ENCODE measurements at regions not wholly inside any gene's neighbourhood (a gene's known extent, or its start where the extent isn't known, plus 50 kb on each side); places are given as distances from the start of the nearest gene placed in this dataset.

GRCh38 chr2:182638667-182639066 lies 77.4 kb upstream of the DNAJC10 start (continued):
- no peak for TF ChIP-seq GABPA (IDR thresholded peaks at IDR 0.05 in 1 of 2, conservative IDR thresholded peaks at IDR 0.05 in 1 of 2)
- no peak for TF ChIP-seq RXRA (IDR thresholded peaks at IDR 0.05)
- TF ChIP-seq MAX (IDR thresholded peaks at IDR 0.05) = no peak
- no peak for TF ChIP-seq ZBTB33 (IDR thresholded peaks at IDR 0.05)
- TF ChIP-seq NR2F2 (IDR thresholded peaks at IDR 0.05) = no peak
- no peak for TF ChIP-seq HNF4G (IDR thresholded peaks at IDR 0.05)
- TF ChIP-seq EGR1 (IDR thresholded peaks at IDR 0.05; ENCODE audit: low read depth in 2 of 2) = no peak
- no peak for TF ChIP-seq JUND (IDR thresholded peaks at IDR 0.05)
- no peak for TF ChIP-seq TAF1 (conservative IDR thresholded peaks at IDR 0.05)
- no peak for TF ChIP-seq RAD21 (IDR thresholded peaks at IDR 0.05)

GRCh38 chr2:182639971-182640370 lies 76.1 kb upstream of the DNAJC10 start:
- no peaks in the 10 kb centered on the region for H3K4me1 ChIP-seq (ENCODE audit: control insufficient read depth in 4 of 4, insufficient read depth in 4 of 4, low read length in 3 of 4)
- no peaks in the 10 kb centered on the region for H3K36me3 ChIP-seq (ENCODE audit: control insufficient read depth in 4 of 4, insufficient read depth in 3 of 4, low read depth in 1 of 4, low read length in 3 of 4)
- H3K9ac ChIP-seq (ENCODE audit: low read depth in 1 of 2, low read length in 2 of 2) = no peak overlapping the region
- no peak for DNase-seq (ENCODE audit: low spot score)
- no peaks in the 10 kb centered on the region for H3K9me3 ChIP-seq (ENCODE audit: control insufficient read depth in 4 of 4, low read length in 3 of 4)
- H3K4me3 ChIP-seq (ENCODE audit: low read depth in 1 of 3, low read length in 3 of 3) = no peak overlapping the region
- TF ChIP-seq ZBTB33 (IDR thresholded peaks at IDR 0.05) (no peak), RAD21 (IDR thresholded peaks at IDR 0.05) (no peak), EGR1 (IDR thresholded peaks at IDR 0.05; ENCODE audit: low read depth in 2 of 2) (no peak), HNF4A (conservative IDR thresholded peaks at IDR 0.05) (no peak), TAF1 (conservative IDR thresholded peaks at IDR 0.05) (no peak), HNF4G (IDR thresholded peaks at IDR 0.05) (no peak), RXRA (IDR thresholded peaks at IDR 0.05) (no peak), FOXA1 (IDR thresholded peaks at IDR 0.05) (no peak), MAX (IDR thresholded peaks at IDR 0.05) (no peak)
- no peaks in the 10 kb centered on the region for H3K27me3 ChIP-seq (ENCODE audit: control insufficient read depth in 4 of 4, insufficient read depth in 4 of 4, low read length in 3 of 4)
- 100% methylated on average over 2 of the region's 2 CpGs for WGBS
- H3K27ac ChIP-seq (ENCODE audit: low read depth in 1 of 2, low read length in 2 of 2) = no peak overlapping the region

GRCh38 chr2:182642328-182642727 lies 73.7 kb upstream of the DNAJC10 start:
- Histone ChIP-seq H3K27me3 (ENCODE audit: control insufficient read depth in 4 of 4, insufficient read depth in 4 of 4, low read length in 3 of 4) (no peaks in the 10 kb centered on the region), H3K4me1 (ENCODE audit: control insufficient read depth in 4 of 4, insufficient read depth in 4 of 4, low read length in 3 of 4) (no peaks in the 10 kb centered on the region), H3K4me3 (ENCODE audit: low read depth in 1 of 3, low read length in 3 of 3) (no peak overlapping the region), H3K9me3 (ENCODE audit: control insufficient read depth in 4 of 4, low read length in 3 of 4) (no peaks in the 10 kb centered on the region), H3K36me3 (ENCODE audit: control insufficient read depth in 4 of 4, insufficient read depth in 3 of 4, low read depth in 1 of 4, low read length in 3 of 4) (no peaks in the 10 kb centered on the region), H3K27ac (ENCODE audit: low read depth in 1 of 2, low read length in 2 of 2) (no peak overlapping the region), H3K9ac (ENCODE audit: low read depth in 1 of 2, low read length in 2 of 2) (no peak overlapping the region)
- no peak for DNase-seq (ENCODE audit: low spot score)
- 73% methylated on average over 3 of the region's 3 CpGs for WGBS
- no peak for TF ChIP-seq FOXA1 (IDR thresholded peaks at IDR 0.05)
- no peak for TF ChIP-seq JUND (IDR thresholded peaks at IDR 0.05)
- TF ChIP-seq, protein P1, sequence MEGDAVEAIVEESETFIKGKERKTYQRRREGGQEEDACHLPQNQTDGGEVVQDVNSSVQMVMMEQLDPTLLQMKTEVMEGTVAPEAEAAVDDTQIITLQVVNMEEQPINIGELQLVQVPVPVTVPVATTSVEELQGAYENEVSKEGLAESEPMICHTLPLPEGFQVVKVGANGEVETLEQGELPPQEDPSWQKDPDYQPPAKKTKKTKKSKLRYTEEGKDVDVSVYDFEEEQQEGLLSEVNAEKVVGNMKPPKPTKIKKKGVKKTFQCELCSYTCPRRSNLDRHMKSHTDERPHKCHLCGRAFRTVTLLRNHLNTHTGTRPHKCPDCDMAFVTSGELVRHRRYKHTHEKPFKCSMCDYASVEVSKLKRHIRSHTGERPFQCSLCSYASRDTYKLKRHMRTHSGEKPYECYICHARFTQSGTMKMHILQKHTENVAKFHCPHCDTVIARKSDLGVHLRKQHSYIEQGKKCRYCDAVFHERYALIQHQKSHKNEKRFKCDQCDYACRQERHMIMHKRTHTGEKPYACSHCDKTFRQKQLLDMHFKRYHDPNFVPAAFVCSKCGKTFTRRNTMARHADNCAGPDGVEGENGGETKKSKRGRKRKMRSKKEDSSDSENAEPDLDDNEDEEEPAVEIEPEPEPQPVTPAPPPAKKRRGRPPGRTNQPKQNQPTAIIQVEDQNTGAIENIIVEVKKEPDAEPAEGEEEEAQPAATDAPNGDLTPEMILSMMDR (IDR thresholded peaks at IDR 0.05; ENCODE audit: low read depth, low read length, missing input control) = no peak
- TF ChIP-seq HNF4A (conservative IDR thresholded peaks at IDR 0.05) = no peak
- TF ChIP-seq, protein P2, sequence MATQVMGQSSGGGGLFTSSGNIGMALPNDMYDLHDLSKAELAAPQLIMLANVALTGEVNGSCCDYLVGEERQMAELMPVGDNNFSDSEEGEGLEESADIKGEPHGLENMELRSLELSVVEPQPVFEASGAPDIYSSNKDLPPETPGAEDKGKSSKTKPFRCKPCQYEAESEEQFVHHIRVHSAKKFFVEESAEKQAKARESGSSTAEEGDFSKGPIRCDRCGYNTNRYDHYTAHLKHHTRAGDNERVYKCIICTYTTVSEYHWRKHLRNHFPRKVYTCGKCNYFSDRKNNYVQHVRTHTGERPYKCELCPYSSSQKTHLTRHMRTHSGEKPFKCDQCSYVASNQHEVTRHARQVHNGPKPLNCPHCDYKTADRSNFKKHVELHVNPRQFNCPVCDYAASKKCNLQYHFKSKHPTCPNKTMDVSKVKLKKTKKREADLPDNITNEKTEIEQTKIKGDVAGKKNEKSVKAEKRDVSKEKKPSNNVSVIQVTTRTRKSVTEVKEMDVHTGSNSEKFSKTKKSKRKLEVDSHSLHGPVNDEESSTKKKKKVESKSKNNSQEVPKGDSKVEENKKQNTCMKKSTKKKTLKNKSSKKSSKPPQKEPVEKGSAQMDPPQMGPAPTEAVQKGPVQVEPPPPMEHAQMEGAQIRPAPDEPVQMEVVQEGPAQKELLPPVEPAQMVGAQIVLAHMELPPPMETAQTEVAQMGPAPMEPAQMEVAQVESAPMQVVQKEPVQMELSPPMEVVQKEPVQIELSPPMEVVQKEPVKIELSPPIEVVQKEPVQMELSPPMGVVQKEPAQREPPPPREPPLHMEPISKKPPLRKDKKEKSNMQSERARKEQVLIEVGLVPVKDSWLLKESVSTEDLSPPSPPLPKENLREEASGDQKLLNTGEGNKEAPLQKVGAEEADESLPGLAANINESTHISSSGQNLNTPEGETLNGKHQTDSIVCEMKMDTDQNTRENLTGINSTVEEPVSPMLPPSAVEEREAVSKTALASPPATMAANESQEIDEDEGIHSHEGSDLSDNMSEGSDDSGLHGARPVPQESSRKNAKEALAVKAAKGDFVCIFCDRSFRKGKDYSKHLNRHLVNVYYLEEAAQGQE (IDR thresholded peaks at IDR 0.05) = no peak
- TF ChIP-seq RXRA (IDR thresholded peaks at IDR 0.05) = no peak
- TF ChIP-seq MAX (IDR thresholded peaks at IDR 0.05) = no peak
- no peak for TF ChIP-seq HNF4G (IDR thresholded peaks at IDR 0.05)
- TF ChIP-seq, protein P3, sequence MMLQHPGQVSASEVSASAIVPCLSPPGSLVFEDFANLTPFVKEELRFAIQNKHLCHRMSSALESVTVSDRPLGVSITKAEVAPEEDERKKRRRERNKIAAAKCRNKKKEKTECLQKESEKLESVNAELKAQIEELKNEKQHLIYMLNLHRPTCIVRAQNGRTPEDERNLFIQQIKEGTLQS (IDR thresholded peaks at IDR 0.05) = no peak
- no peak for TF ChIP-seq ZBTB33 (IDR thresholded peaks at IDR 0.05)
- TF ChIP-seq TAF1 (conservative IDR thresholded peaks at IDR 0.05) = no peak
- TF ChIP-seq NR2F2 (IDR thresholded peaks at IDR 0.05) = no peak
- no peak for TF ChIP-seq YY1 (IDR thresholded peaks at IDR 0.05)
